HEK293T (cell line): ENCODE measurements at regions not wholly inside any gene's neighbourhood (a gene's known extent, or its start where the extent isn't known, plus 50 kb on each side); places are given as distances from the start of the nearest gene placed in this dataset.
"Not testable (repeated sequence)": the region's sequence is repeated elsewhere in the genome, so short reads cannot be mapped to it uniquely, and the experiment has no call there.

ENCODE experiments used
- FOXK2 ChIP-seq: fragments of 450-650 bp; IDR thresholded peaks from 2 replicates; pipeline ENCODE4 v1.6.1; 2016; ENCODE audit warnings: mild to moderate bottlenecking
- PKNOX1 ChIP-seq: fragments of 450-650 bp; IDR thresholded peaks from 2 replicates; pipeline ENCODE4 v1.6.1; 2016
- TARDBP ChIP-seq: fragments of 450-650 bp; IDR thresholded peaks from 2 replicates; pipeline ENCODE4 v1.6.1; 2016
- ZNF384 ChIP-seq: fragments of 450-650 bp; IDR thresholded peaks from 2 replicates; pipeline ENCODE4 v1.6.1; 2016

- not testable (repeated sequence) for TF ChIP-seq PKNOX1, FOXK2, TARDBP, ZNF384
These were observed 179.5 kb upstream of the TSC22D2 start for GRCh38 chr3:150228626-150229025.
